K562 (cell line): ENCODE measurements at regions not wholly inside any gene's neighbourhood (a gene's known extent, or its start where the extent isn't known, plus 50 kb on each side); places are given as distances from the start of the nearest gene placed in this dataset.

Experiments used
- ATAC-seq: fragments of 200-7000 bp; cut with Tn5 transposase; 3 replicates; pipeline ENCODE4 v1.9.1; 2020; ENCODE audit warnings: moderate library complexity
- BruUV-seq: library from RNA; stranded (reverse); fragments of 400-500 nt; replicated peaks from 2 replicates; lab custom pipeline; 2021; lab: Mats Ljungman, UMichigan
- CTCF ChIA-PET: fragments of 300-600 bp; formaldehyde crosslinking; extraction: SDS; loops from one replicate; lab custom pipeline; 2021; ENCODE audit warnings: low intra/inter-chr PET ratio; lab: Yijun Ruan, JAX
- POLR2A ChIA-PET: fragments of 300-600, 350-650 bp; sonication (Branson Sonifier 250); formaldehyde crosslinking; extraction: SDS; loops from one replicate; lab custom pipeline; 2021; ENCODE audit warnings: antibody characterized with exemption, inconsistent platforms; lab: Yijun Ruan, JAX
- DNase-seq, 4 experiments: peaks; one replicate each; pipeline versions ENCODE4 v3.0.0 to v3.0.0-alpha.2; 2011 to 2018; ENCODE audit warnings: low spot score in 3 of 4, mixed read lengths in 3 of 4; ENCODE audit errors: extremely low read depth in 1 of 4
- FAIRE-seq: peaks from 2 replicates; lab custom pipeline; 2011; peaks lifted over from hg19 to GRCh38; lab: Jason Lieb, UNC
- H2AFZ ChIP-seq: 2 replicates; pipeline ENCODE4 v1.6.0; 2011; ENCODE audit warnings: low read depth, low read length, control low read depth, inconsistent platforms
- H3K27ac ChIP-seq: fragments of 200-600 bp; 3 replicates; pipeline ENCODE4 v1.8.0; 2011; ENCODE audit warnings: low read depth, mild to moderate bottlenecking, control low read depth, inconsistent platforms, low read length, moderate library complexity, mixed read lengths; ENCODE audit errors: extremely low read depth
- H3K27me3 ChIP-seq, 2 experiments: fragments of 300-600 bp in 1 of 2; 2 replicates in 1 of 2; 3 replicates in 1 of 2; pipeline versions ENCODE4 v1.6.0 to v1.8.0; 2011; ENCODE audit warnings: inconsistent platforms in 2 of 2, low read length in 2 of 2, mild to moderate bottlenecking in 1 of 2, mixed read lengths in 1 of 2, moderate library complexity in 1 of 2; ENCODE audit not compliant: control insufficient read depth in 2 of 2, insufficient read depth in 2 of 2
- H3K36me3 ChIP-seq: fragments of 300-600 bp; 3 replicates; pipeline ENCODE4 v1.8.0; 2011; ENCODE audit warnings: mild to moderate bottlenecking, low read length, inconsistent platforms; ENCODE audit not compliant: control insufficient read depth, insufficient read depth
- H3K4me1 ChIP-seq, 2 experiments: fragments of 200-600 bp in 1 of 2; replicated peaks in 1 of 2; 2 replicates in 1 of 2; 3 replicates in 1 of 2; pipeline versions ENCODE4 v1.5.1 to v1.8.0; 2011; ENCODE audit warnings: inconsistent platforms in 2 of 2, low read length in 2 of 2, mild to moderate bottlenecking in 1 of 2, mixed read lengths in 1 of 2, moderate library complexity in 1 of 2; ENCODE audit not compliant: control insufficient read depth in 2 of 2, insufficient read depth in 2 of 2
- H3K4me2 ChIP-seq: 2 replicates; pipeline ENCODE4 v1.6.1; 2011; ENCODE audit warnings: low read length, control low read depth, inconsistent platforms, mixed read lengths; ENCODE audit not compliant: insufficient read depth
- H3K4me3 ChIP-seq: fragments of 200-600 bp; sonication (generic), shearing (Covaris generic); 2 replicates; pipeline ENCODE4 v1.5.1; 2016; ENCODE audit warnings: control low read depth, inconsistent platforms
- H3K79me2 ChIP-seq: fragments of 200-600 bp; 3 replicates; pipeline ENCODE4 v1.8.0; 2011; ENCODE audit warnings: low read length, inconsistent platforms; ENCODE audit not compliant: control insufficient read depth, insufficient read depth
- H3K9ac ChIP-seq, 2 experiments: 2 replicates each; pipeline versions ENCODE4 v1.6.0 to v1.6.1; 2011; ENCODE audit warnings: low read depth in 2 of 2, low read length in 2 of 2, control low read depth in 1 of 2, inconsistent platforms in 1 of 2, mild to moderate bottlenecking in 1 of 2, mixed read lengths in 1 of 2; ENCODE audit not compliant: insufficient read depth in 1 of 2
- H3K9me1 ChIP-seq: one replicate; pipeline ENCODE4 v1.6.0; 2011; ENCODE audit warnings: inconsistent platforms, mild to moderate bottlenecking, low read length, moderate library complexity; ENCODE audit not compliant: control insufficient read depth, insufficient read depth
- H3K9me3 ChIP-seq: replicated peaks from 2 replicates; pipeline ENCODE4 v1.5.1; 2011; ENCODE audit warnings: low read depth, low read length, inconsistent platforms; ENCODE audit not compliant: control insufficient read depth, insufficient read depth
- H4K20me1 ChIP-seq: replicated peaks from 2 replicates; pipeline ENCODE4 v1.6.1; 2011; ENCODE audit warnings: low read length, inconsistent platforms, mixed read lengths; ENCODE audit not compliant: control insufficient read depth, insufficient read depth
- E4F1 ChIP-seq: fragments of 250-450 bp; sonication (Bioruptor Pico); IDR thresholded peaks from 2 replicates; pipeline ENCODE4 v1.5.0; 2021; ENCODE audit warnings: mild to moderate bottlenecking, borderline replicate concordance
- MBD2 ChIP-seq: sonication (generic); IDR thresholded peaks from 2 replicates; pipeline ENCODE4 v1.6.1; 2016; ENCODE audit warnings: low read depth, borderline replicate concordance
- RBM34 ChIP-seq: fragments of 200-400 bp; formaldehyde crosslinking; IDR thresholded peaks from 2 replicates; pipeline ENCODE4 v1.6.1; 2018; ENCODE audit warnings: low read length, borderline replicate concordance; ENCODE audit not compliant: insufficient read depth
- RERE ChIP-seq: sonication (generic); formaldehyde crosslinking; IDR thresholded peaks from 2 replicates; pipeline ENCODE4 v1.8.0; 2023; ENCODE audit warnings: missing genetic modification reagents, mild to moderate bottlenecking, borderline replicate concordance
- SRF ChIP-seq, 2 experiments: fragments of 250-450, 450-650 bp in 1 of 2; sonication (Bioruptor Pico) in 1 of 2; sonication (generic) in 1 of 2; formaldehyde crosslinking; IDR thresholded peaks; 2 replicates each; pipeline versions ENCODE4 v1.5.0 to v1.5.1; 2020 to 2022; ENCODE audit warnings: mild to moderate bottlenecking in 1 of 2, missing genetic modification reagents in 1 of 2
- TRIM25 ChIP-seq: fragments of 450-650 bp; IDR thresholded peaks from 2 replicates; pipeline ENCODE4 v1.7.0; 2016; ENCODE audit warnings: borderline replicate concordance
- ZNF212 ChIP-seq: fragments of 450-650 bp; formaldehyde crosslinking; IDR thresholded peaks from 2 replicates; pipeline ENCODE4 v1.4.0; 2020; ENCODE audit warnings: mild to moderate bottlenecking
- ZNF668 ChIP-seq: fragments of 250-450 bp; sonication (Bioruptor Pico); IDR thresholded peaks from 2 replicates; pipeline ENCODE4 v1.8.0; 2022; ENCODE audit warnings: mild to moderate bottlenecking, inconsistent platforms
- WGBS: fragments of 100-300 bp; shearing (Covaris generic); methylation state at CpG from one replicate; pipeline ENCODE4 v1.1.6; 2016; ENCODE audit warnings: low coverage, mixed read lengths; ENCODE audit not compliant: insufficient coverage; ENCODE audit errors: missing lambda C conversion rate; 5-methylcytosine and 5-hydroxymethylcytosine counted together
- in situ Hi-C: fragments of 300-500 bp; cut with MboI; formaldehyde crosslinking; loops from 4 replicates; pipeline ENCODE4 v1.15.0; 2018; ENCODE audit warnings: inconsistent platforms, mixed read lengths
- intact Hi-C: fragments of 100-400 bp; cut with micrococcal nuclease; formaldehyde crosslinking; loops from 2 replicates; pipeline ENCODE4 v1.14.2; 2022

DNA sequence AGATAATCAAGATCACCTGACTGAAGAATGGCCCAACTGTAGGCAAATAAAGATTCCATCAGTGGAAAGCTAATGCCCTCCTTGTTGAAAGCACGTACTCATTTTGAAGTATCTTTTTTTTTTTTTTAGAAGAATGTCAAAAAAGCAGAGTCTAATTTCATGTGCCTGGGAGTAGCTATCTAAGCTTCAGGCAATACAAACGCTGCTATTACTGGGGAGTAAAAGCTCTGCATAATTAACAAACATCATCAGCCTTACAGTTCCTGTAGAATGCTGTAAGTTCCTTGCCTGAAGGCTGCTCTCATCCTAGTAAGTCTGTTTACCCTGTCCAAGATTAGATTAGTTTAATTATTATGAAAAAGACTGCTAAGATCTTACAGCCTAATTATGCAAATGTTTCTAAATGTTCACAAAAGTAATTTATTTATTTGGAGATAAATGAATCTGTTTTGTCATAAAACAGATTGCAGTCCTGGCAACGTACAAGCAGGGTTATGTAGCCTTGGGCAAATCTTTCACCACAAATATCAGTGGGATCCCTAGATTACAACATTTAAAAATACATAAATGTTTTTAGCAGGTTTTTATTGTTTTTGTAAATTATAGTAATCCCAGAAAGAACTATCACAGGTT, 451.3 kb upstream of the AGTR1 start:
- Histone ChIP-seq H3K79me2 (no peaks in the 10 kb centered on the region), H3K4me3 (no peak overlapping the region), H3K4me2 (no peak overlapping the region), H3K9me3 (no peaks in the 10 kb centered on the region), H3K4me1 (no peaks in the 10 kb centered on the region), H3K27me3 (no peaks in the 10 kb centered on the region), H3K9ac (no peak overlapping the region), H2AFZ (no peak overlapping the region), H3K9me1 (no peaks in the 10 kb centered on the region), H3K36me3 (no peaks in the 10 kb centered on the region), H4K20me1 (no peaks in the 10 kb centered on the region), H3K27ac (no peak overlapping the region)
- WGBS: 2% methylated on average over 3 of the region's 3 CpGs
- TF ChIP-seq RBM34: no peak
- no peak for TF ChIP-seq SRF (CRISPR knock-in tag; IDR thresholded peaks at IDR 0.05)
- no peak for TF ChIP-seq E4F1 (CRISPR knock-in tag)
- no peak for TF ChIP-seq MBD2
- TF ChIP-seq ZNF668 (CRISPR knock-in tag): no peak
- no peak for TF ChIP-seq RERE (CRISPR knock-in tag)
- TF ChIP-seq ZNF212: no peak
- no peak for TF ChIP-seq TRIM25
- intact Hi-C loops (no loop called here), in situ Hi-C loops (no loop called here)
- DNase-seq (no peak), FAIRE-seq (no peak), ATAC-seq (no peak)
- ChIA-PET CTCF (interaction anchor here (0.6 kb wide), 1 partner anchor 20 kb away, joined by 3 read pairs; no protein-coding TSS in a partner anchor), POLR2A (interaction anchor here (0.6 kb wide), 1 partner anchor 353 kb away, joined by 4 read pairs; no protein-coding TSS in a partner anchor)
- BruUV-seq: no TSS peak
